Activated CD4-positive, alpha-beta T cell treated with anti-CD3 and anti-CD28 coated beads, Interleukin-2, amount 10 ng/mL, durations not matched to agents 24 days and 14 days (primary cell): ENCODE measurements at regions not wholly inside any gene's neighbourhood (a gene's known extent, or its start where the extent isn't known, plus 50 kb on each side); places are given as distances from the start of the nearest gene placed in this dataset.

Experiments used
- DNase-seq: peaks from one replicate; pipeline ENCODE4 v3.0.0; 2022
- H3K27ac Mint-ChIP-seq: one replicate; pipeline ENCODE4 v1.8.0; 2022; ENCODE audit warnings: mild to moderate bottlenecking, mixed read lengths
- H3K27me3 Mint-ChIP-seq: one replicate; pipeline ENCODE4 v1.8.0; 2022; ENCODE audit warnings: mixed read lengths
- H3K36me3 Mint-ChIP-seq: one replicate; pipeline ENCODE4 v1.8.0; 2022; ENCODE audit warnings: low read depth, mild to moderate bottlenecking, mixed read lengths
- H3K4me1 Mint-ChIP-seq: one replicate; pipeline ENCODE4 v1.8.0; 2021; ENCODE audit warnings: mixed read lengths
- H3K4me3 Mint-ChIP-seq: one replicate; pipeline ENCODE4 v1.8.0; 2022; ENCODE audit warnings: mild to moderate bottlenecking, moderate library complexity, mixed read lengths
- H3K9me3 Mint-ChIP-seq: one replicate; pipeline ENCODE4 v1.8.0; 2021; ENCODE audit warnings: mixed read lengths
- intact Hi-C: fragments of 100-400 bp; cut with micrococcal nuclease; formaldehyde crosslinking; loops from one replicate; pipeline ENCODE4 v1.15.1; 2023

DNA sequence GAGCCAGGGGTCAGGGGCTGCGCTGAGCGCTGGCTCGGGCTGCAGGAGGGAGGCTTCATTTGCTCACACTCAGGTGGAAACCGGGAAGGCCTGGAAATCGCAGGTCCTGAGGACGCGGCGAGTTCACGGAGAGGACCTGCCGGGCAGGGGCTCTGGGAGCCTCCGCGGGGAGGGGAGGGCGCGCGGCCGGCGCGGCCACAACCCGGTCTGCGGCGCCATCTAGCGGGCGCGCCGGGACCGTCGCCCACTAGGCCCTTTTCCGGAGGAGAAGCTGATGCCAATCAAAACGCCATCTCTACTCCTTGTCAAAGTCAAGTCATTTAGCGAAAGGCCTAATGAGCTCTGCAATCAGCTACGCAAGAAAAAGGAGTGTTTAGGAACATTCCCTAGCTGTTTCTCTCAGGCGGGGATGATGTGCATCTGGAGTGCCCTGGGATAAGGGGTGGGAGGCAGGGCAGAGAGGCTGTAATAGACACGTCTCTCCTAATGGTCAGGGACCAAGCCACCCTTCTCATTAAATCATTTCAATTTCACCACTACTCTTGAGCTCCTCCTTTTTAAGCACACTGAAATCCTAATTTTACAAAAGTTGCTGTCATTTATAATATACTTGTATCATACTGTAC, 885.8 kb upstream of the TMEM132C start:
- Mint-ChIP-seq H3K27ac (no peak overlapping the region), H3K36me3 (no peaks in the 10 kb centered on the region), H3K4me1 (no peaks in the 10 kb centered on the region), H3K4me3 (no peak overlapping the region), H3K9me3 (no peaks in the 10 kb centered on the region), H3K27me3 (peaks cover 6% of the 10 kb centered on the region)
- intact Hi-C loops, result loop anchor here (1.0 to 5.0 kb wide), 3 partner anchors 273 to 1314 kb away; no protein-coding TSS in a partner anchor
- DNase-seq, result peak; percentile 84

DNA sequence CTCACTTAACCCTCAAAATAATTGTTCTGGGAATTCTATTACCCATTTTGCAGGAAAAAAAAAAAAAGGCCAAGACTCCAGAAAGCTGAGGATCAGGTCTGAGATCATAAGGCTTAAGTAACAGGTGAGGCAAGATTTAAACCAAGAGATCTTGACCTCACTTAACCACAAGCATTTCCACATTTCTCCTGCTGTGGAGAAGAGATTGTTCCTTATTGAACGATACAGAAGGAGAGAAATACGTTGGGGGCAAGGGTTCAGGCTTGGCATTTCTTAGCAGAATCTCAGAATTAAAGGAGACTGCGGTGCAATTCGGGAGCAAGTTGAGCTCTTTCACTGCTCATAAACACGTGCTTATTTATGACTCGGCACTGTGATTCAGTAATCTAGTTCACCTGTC, 885.3 kb upstream of the TMEM132C start:
- DNase-seq, result no peak
- no peaks in the 10 kb centered on the region for H3K4me1 Mint-ChIP-seq
- H3K9me3 Mint-ChIP-seq, result no peaks in the 10 kb centered on the region
- no peak overlapping the region for H3K27ac Mint-ChIP-seq
- peaks cover 6% of the 10 kb centered on the region for H3K27me3 Mint-ChIP-seq
- no peak overlapping the region for H3K4me3 Mint-ChIP-seq
- intact Hi-C loops, result loop anchor here (1.0 to 5.0 kb wide), 3 partner anchors 273 to 1314 kb away; no protein-coding TSS in a partner anchor
- H3K36me3 Mint-ChIP-seq, result no peaks in the 10 kb centered on the region

DNA sequence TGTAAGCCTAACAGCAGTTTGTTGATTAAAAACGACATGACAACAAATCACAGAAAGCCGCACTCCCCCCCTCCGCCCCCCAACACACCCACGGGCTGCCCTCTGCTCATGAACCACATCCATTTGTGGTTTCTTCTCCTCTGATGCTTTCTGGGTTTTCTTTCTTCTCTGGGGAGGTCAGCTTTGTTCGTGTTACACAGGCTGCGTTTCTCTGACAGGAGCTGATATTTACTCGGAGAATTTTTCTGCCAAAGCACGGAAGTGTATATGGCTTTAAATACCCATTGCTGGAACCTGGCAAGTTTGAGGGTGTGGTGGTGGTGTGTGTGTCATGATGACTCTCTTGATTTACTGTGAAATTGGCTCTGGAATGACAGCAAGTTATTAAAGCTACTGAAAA, 883.7 kb upstream of the TMEM132C start:
- intact Hi-C loops, result loop anchor here (5.0 kb wide), 2 partner anchors 299 to 1316 kb away; no protein-coding TSS in a partner anchor

DNA sequence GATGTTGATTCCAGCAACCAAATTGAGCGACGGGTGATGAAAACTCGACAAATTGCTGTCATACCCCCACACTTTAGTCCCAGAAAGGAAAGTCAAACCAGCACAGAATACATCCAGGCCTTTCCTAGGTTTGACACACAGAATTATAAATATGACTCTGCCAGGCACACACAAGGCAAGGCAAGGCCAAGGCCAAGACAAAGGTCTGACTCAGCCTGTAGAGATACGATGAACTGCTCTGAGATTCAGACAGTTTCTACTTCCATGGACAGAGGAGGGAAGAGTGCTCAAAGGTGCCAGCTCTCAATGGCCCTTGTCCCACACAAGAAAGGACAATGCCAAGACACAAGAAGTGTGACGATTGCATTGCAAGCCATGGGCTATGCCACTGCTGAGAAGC, 880.2 kb upstream of the TMEM132C start:
- H3K9me3 Mint-ChIP-seq, result no peaks in the 10 kb centered on the region
- H3K36me3 Mint-ChIP-seq, result no peaks in the 10 kb centered on the region
- no peak overlapping the region for H3K4me3 Mint-ChIP-seq
- no peak overlapping the region for H3K27ac Mint-ChIP-seq
- H3K4me1 Mint-ChIP-seq, result no peaks in the 10 kb centered on the region
- H3K27me3 Mint-ChIP-seq, result peaks cover 2% of the 10 kb centered on the region
- intact Hi-C loops, result no loop called here
- DNase-seq, result no peak

More for the DNA sequence above, 883.7 kb upstream of the TMEM132C start:
- Mint-ChIP-seq H3K4me3 (no peak overlapping the region), H3K4me1 (no peaks in the 10 kb centered on the region), H3K36me3 (no peaks in the 10 kb centered on the region), H3K27ac (no peak overlapping the region), H3K27me3 (peaks cover 6% of the 10 kb centered on the region), H3K9me3 (no peaks in the 10 kb centered on the region)
- no peak for DNase-seq

DNA sequence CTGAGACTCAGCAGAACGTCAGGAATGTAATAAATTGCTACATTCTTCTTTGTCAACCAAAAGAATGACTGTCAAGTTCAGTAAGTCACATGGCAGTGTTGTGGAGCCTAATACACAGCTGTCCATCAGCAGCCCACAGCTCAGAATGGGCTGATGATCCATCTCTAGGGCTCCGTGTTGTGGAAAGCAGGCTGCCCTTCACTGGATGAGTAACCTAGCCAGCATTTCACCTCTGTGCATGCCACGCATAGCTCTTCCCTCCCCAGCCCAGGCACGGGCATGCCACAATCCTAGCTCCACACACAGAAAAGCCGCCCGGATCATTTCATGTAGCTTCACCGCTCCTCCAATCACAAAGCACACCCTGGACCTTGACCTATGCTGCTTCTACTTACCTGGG, 878.0 kb upstream of the TMEM132C start:
- Mint-ChIP-seq H3K9me3 (no peaks in the 10 kb centered on the region), H3K27me3 (peaks cover 2% of the 10 kb centered on the region), H3K36me3 (no peaks in the 10 kb centered on the region), H3K4me3 (no peak overlapping the region), H3K4me1 (no peaks in the 10 kb centered on the region), H3K27ac (no peak overlapping the region)
- DNase-seq, result no peak
- intact Hi-C loops, result no loop called here

DNA sequence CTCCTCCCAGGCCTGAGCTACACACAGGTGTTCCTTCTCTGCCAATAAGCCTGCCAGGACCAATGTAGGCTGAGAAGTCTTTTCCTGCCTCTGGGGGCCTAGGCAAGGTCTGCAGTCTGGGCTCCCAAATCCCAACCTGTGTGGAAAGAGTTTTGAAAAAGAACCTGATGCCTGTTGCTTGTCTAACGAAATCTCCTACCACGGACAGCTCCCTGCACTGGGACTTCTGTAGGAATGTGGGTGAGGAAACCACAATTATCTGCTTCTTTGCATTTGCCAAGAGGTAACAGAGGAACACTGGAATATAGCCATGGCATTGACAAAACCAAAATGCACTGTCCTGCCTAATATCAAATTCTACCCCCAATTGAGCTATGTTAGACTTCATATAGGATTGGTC, 877.0 kb upstream of the TMEM132C start:
- DNase-seq, result no peak
- no peaks in the 10 kb centered on the region for H3K4me1 Mint-ChIP-seq
- intact Hi-C loops, result no loop called here
- no peak overlapping the region for H3K4me3 Mint-ChIP-seq
- no peak overlapping the region for H3K27ac Mint-ChIP-seq
- no peaks in the 10 kb centered on the region for H3K27me3 Mint-ChIP-seq
- no peaks in the 10 kb centered on the region for H3K36me3 Mint-ChIP-seq
- no peaks in the 10 kb centered on the region for H3K9me3 Mint-ChIP-seq

DNA sequence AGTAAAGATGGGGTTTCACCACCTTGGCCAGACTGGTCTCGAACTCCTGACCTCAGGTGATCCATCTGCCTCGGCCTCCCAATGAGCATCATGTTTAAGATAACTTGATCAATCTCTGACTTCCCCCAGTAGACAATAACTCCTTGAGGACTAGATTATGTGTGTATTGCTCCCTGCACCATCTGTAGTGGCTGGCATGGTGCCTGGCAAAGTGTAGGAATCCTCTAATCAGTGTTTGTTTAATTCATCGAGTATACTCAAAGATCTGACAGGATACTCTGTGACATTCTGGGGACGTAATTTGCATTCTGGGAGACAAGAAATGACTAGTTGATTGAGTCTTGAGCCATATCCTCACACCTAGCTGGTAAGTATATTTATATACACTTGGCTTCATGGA, 873.5 kb upstream of the TMEM132C start:
- H3K9me3 Mint-ChIP-seq, result no peaks in the 10 kb centered on the region
- no peak for DNase-seq
- no peaks in the 10 kb centered on the region for H3K36me3 Mint-ChIP-seq
- H3K27me3 Mint-ChIP-seq, result no peaks in the 10 kb centered on the region
- no peak overlapping the region for H3K4me3 Mint-ChIP-seq
- H3K4me1 Mint-ChIP-seq, result no peaks in the 10 kb centered on the region
- intact Hi-C loops, result no loop called here
- no peak overlapping the region for H3K27ac Mint-ChIP-seq

DNA sequence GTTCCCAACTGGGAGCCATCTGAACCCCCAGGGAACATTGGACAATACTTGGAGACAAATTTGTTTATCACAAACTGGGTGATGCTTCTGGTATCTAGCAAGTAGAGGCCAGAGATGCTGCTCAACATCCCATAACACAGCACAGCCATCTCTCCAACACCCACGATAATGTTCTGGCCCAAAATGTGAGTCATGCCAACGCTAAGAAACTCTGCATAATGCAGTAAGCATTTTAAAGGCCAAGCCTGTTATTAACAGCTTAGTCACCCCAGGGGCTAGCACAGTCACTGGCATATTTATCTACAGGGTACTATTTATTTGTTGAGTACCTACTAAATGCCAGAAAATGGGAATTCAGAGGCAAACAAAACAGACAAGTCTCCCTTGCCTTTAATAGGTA, 873.1 kb upstream of the TMEM132C start:
- H3K36me3 Mint-ChIP-seq, result no peaks in the 10 kb centered on the region
- H3K9me3 Mint-ChIP-seq, result no peaks in the 10 kb centered on the region
- intact Hi-C loops, result no loop called here
- no peaks in the 10 kb centered on the region for H3K27me3 Mint-ChIP-seq
- DNase-seq, result no peak
- no peak overlapping the region for H3K27ac Mint-ChIP-seq
- no peaks in the 10 kb centered on the region for H3K4me1 Mint-ChIP-seq
- no peak overlapping the region for H3K4me3 Mint-ChIP-seq

DNA sequence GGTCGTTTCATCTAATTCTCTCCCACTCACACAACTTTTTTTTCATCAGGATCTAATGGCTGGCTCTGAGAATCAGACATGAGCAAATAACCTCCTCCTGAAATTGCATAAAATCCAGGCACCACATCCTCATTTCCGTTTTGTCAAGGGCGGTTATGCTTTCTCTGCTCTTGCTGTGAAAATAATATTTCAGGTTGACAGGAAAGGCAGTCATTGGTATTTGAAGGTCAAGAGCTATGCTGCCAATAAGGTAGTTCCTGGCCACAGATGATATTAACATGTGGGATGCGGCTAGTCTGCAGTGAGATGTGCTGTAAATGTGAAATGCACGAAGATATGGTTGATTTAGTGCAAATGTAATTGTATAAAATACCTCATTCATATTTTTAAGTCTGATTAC, 870.2 kb upstream of the TMEM132C start:
- no peaks in the 10 kb centered on the region for H3K4me1 Mint-ChIP-seq
- H3K9me3 Mint-ChIP-seq, result no peaks in the 10 kb centered on the region
- intact Hi-C loops, result no loop called here
- H3K4me3 Mint-ChIP-seq, result no peak overlapping the region
- no peak for DNase-seq
- no peaks in the 10 kb centered on the region for H3K27me3 Mint-ChIP-seq
- no peak overlapping the region for H3K27ac Mint-ChIP-seq
- no peaks in the 10 kb centered on the region for H3K36me3 Mint-ChIP-seq

DNA sequence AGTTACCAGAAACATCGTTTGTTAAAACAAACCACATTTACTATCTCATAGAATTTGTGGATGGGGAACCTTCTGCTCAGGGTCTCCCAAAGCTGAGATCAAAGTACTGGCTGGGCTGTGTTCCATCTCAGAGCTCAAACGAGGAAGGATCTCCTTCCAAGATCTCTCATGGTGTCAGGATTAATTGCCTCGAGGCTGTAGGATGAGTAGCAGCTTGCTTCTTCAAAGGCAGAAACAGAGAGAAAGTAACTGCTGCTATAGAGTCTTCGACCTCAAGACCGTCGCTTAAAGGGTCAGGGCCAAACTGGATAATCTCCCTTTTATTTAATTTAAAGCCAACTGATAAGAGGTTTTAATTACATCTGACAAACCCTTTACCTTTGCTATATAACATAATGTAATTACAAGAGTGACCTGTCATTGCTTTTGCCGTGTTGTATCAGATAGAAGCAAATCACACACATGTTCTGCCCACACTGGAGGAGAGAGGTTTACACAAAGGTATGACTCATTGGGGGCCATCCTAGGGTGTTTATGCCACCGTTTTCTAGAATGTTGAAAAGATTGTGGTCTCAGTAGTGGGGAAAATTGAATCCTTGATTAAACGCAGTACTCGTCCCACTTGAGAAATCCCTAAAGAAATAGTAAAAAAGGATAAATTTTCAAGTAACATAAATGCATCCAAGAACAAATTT, 868.8 kb upstream of the TMEM132C start:
- no peaks in the 10 kb centered on the region for H3K27me3 Mint-ChIP-seq
- no peaks in the 10 kb centered on the region for H3K36me3 Mint-ChIP-seq
- DNase-seq, result no peak
- no peak overlapping the region for H3K27ac Mint-ChIP-seq
- intact Hi-C loops, result no loop called here
- no peaks in the 10 kb centered on the region for H3K4me1 Mint-ChIP-seq
- H3K4me3 Mint-ChIP-seq, result no peak overlapping the region
- no peaks in the 10 kb centered on the region for H3K9me3 Mint-ChIP-seq

DNA sequence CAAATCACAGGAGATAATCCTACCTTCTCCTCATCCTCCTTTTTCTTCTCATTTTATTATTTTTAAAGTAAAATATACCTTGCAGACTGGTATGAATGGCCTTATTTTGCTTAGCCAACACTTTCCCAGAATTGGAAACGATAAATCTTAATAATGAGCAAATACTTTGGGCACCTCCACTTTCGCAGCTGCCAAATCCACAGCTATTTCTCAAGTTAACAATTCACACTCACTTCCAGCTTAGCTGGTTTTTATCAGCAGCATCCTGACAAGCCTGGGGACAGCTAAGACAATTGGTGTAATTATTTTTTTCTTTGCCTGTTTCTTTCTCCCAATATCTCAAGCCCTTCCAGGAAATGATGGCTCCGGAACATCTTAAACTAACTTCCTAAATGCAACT, 867.5 kb upstream of the TMEM132C start:
- H3K27ac Mint-ChIP-seq, result no peak overlapping the region
- no peak overlapping the region for H3K4me3 Mint-ChIP-seq
- no peaks in the 10 kb centered on the region for H3K9me3 Mint-ChIP-seq
- H3K36me3 Mint-ChIP-seq, result no peaks in the 10 kb centered on the region
- intact Hi-C loops, result no loop called here
- H3K27me3 Mint-ChIP-seq, result no peaks in the 10 kb centered on the region
- H3K4me1 Mint-ChIP-seq, result no peaks in the 10 kb centered on the region
- DNase-seq, result no peak

DNA sequence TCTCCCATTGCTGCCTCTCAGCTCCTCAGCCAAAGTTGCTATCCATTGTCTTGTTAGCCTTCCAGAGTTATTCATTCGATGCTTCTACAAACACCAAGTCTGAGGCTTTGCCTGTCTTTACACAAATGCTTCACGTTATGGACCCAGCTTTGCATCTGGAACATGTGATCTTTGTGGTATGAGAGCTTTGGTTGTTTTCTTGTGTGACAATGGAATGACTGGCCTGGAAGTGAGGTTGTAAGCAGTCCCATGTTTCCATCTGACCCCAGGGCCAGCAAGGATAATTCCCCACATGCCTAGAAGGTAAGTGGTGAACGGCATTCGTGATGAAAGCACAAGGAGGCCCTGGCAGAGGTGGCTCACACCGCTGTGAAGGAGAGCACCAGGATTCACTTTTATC, 866.7 kb upstream of the TMEM132C start:
- intact Hi-C loops, result no loop called here

DNA sequence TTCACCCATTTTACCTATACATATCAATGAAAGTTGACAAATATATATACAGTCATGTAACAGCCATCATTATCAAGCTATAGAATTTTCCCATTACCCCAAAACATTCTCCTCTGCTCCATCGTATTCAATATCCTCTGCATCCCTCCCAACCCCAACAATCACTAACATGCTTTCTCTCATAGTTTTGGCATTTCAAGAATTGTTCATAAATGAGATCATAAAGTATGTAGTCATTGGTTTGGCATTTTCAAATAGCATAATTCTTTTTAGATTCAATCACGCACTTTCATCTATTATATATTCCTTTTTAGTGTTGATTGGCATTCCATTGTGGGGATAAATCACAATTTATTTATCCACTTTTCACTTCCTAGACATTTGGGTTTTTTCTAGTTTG, 866.0 kb upstream of the TMEM132C start:
- H3K27ac Mint-ChIP-seq, result no peak overlapping the region
- H3K36me3 Mint-ChIP-seq, result no peaks in the 10 kb centered on the region
- H3K9me3 Mint-ChIP-seq, result no peaks in the 10 kb centered on the region
- H3K27me3 Mint-ChIP-seq, result no peaks in the 10 kb centered on the region
- intact Hi-C loops, result no loop called here
- no peak for DNase-seq
- H3K4me1 Mint-ChIP-seq, result no peaks in the 10 kb centered on the region
- H3K4me3 Mint-ChIP-seq, result no peak overlapping the region

More for the DNA sequence above, 866.7 kb upstream of the TMEM132C start:
- no peak overlapping the region for H3K4me3 Mint-ChIP-seq
- no peaks in the 10 kb centered on the region for H3K36me3 Mint-ChIP-seq
- H3K9me3 Mint-ChIP-seq, result no peaks in the 10 kb centered on the region
- no peaks in the 10 kb centered on the region for H3K27me3 Mint-ChIP-seq
- H3K27ac Mint-ChIP-seq, result no peak overlapping the region
- no peaks in the 10 kb centered on the region for H3K4me1 Mint-ChIP-seq
- DNase-seq, result no peak

DNA sequence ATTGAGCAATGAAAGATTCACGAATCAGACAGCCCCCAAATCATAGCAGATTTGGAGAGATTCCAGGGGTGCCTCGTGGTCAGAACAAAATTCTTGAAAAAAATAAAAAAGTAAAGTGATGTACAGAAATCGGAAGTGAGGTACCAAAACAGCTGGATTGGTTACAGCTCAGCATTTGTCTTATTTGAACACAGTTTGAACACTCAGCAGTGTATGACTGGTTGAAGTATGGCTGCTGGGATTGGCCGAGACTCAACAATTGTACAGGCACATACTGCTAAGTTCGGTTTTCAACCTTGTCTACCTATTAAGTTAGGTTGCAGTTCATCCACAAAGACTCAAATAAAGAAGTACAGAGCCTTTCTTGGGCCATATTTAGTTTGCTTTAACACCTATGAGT, 865.4 kb upstream of the TMEM132C start:
- no peak overlapping the region for H3K27ac Mint-ChIP-seq
- no peak overlapping the region for H3K4me3 Mint-ChIP-seq
- intact Hi-C loops, result no loop called here
- no peaks in the 10 kb centered on the region for H3K4me1 Mint-ChIP-seq
- H3K27me3 Mint-ChIP-seq, result no peaks in the 10 kb centered on the region
- DNase-seq, result no peak
- no peaks in the 10 kb centered on the region for H3K9me3 Mint-ChIP-seq
- no peaks in the 10 kb centered on the region for H3K36me3 Mint-ChIP-seq
